ENCODE measurements at regions not wholly inside any gene's neighbourhood (a gene's known extent, or its start where the extent isn't known, plus 50 kb on each side); places are given as distances from the start of the nearest gene placed in this dataset.

GRCh38 chr5:135163964-135164363 lies 129.9 kb upstream of the PITX1 start:
- CTCF ChIA-PET (ENCODE audit: low intra/inter-chr PET ratio, low total read pairs): no interaction called here
- Histone ChIP-seq H2AFZ (ENCODE audit: low read length) (no peak overlapping the region), H3K27ac (ENCODE audit: extremely low read length, insufficient read depth, low read length) (no peak overlapping the region), H3K4me3 (replicated peaks in 1 of 3; ENCODE audit: insufficient read depth in 1 of 3, low read depth in 2 of 3, low read length in 3 of 3) (no peak overlapping the region), H3K27me3 (ENCODE audit: control insufficient read depth in 1 of 2, insufficient read depth in 2 of 2, low read length in 2 of 2) (no peaks in the 10 kb centered on the region), H3K4me1 (ENCODE audit: insufficient read depth, low read length) (peaks cover 21% of the 10 kb centered on the region), H3K9ac (ENCODE audit: insufficient read depth, low read depth, low read length) (no peak overlapping the region), H3K4me2 (ENCODE audit: low read depth, low read length) (no peak overlapping the region), H4K20me1 (ENCODE audit: insufficient read depth, low read length) (no peaks in the 10 kb centered on the region), H3K79me2 (ENCODE audit: insufficient read depth, low read length) (no peaks in the 10 kb centered on the region), H3K36me3 (replicated peaks in 1 of 2; ENCODE audit: control insufficient read depth in 1 of 2, insufficient read depth in 2 of 2, low read length in 2 of 2) (no peaks in the 10 kb centered on the region), H3K9me3 (ENCODE audit: low read length) (no peaks in the 10 kb centered on the region)
- BruUV-seq (replicated peaks): no TSS peak
- TF ChIP-seq SSRP1 (CRISPR knock-in tag; IDR thresholded peaks at IDR 0.05) (no peak), MTA1 (CRISPR knock-in tag; IDR thresholded peaks at IDR 0.05; ENCODE audit: borderline replicate concordance) (no peak), LBX2 (CRISPR knock-in tag; IDR thresholded peaks at IDR 0.05; ENCODE audit: borderline replicate concordance) (no peak), ZNF317 (CRISPR knock-in tag; IDR thresholded peaks at IDR 0.05) (no peak), ZNF34 (CRISPR knock-in tag; IDR thresholded peaks at IDR 0.05; ENCODE audit: borderline replicate concordance) (no peak), TCF7 (IDR thresholded peaks at IDR 0.05; ENCODE audit: low read depth) (no peak), KDM5B (CRISPR knock-in tag; IDR thresholded peaks at IDR 0.05; ENCODE audit: borderline replicate concordance) (no peak), CBX2 (IDR thresholded peaks at IDR 0.05; ENCODE audit: low read depth, low read length) (no peak), CBX2 (CRISPR knock-in tag; IDR thresholded peaks at IDR 0.05; ENCODE audit: low read depth) (no peak), MAZ (IDR thresholded peaks at IDR 0.05; ENCODE audit: borderline replicate concordance, low read depth, low read length) (no peak), MAZ (CRISPR knock-in tag; IDR thresholded peaks at IDR 0.05; ENCODE audit: low read depth) (no peak), TCF12 (IDR thresholded peaks at IDR 0.05) (no peak), TCF12 (CRISPR knock-in tag; IDR thresholded peaks at IDR 0.05) (no peak), ZBTB49 (CRISPR knock-in tag; IDR thresholded peaks at IDR 0.05; ENCODE audit: borderline replicate concordance) (no peak), ZBED4 (CRISPR knock-in tag; IDR thresholded peaks at IDR 0.05; ENCODE audit: borderline replicate concordance) (no peak), ZNF124 (CRISPR knock-in tag; IDR thresholded peaks at IDR 0.05) (no peak)
- intact Hi-C loops (cut with micrococcal nuclease; ENCODE audit: unreplicated experiment): no loop called here
- no peak for ATAC-seq
- in situ Hi-C loops (cut with HindIII; ENCODE audit: extremely low pct_ligation_motif_present, low pct_unique_long_range_greater_than_20kb): no loop called here
- WGBS (ENCODE audit: low lambda C conversion rate): 97% methylated on average over 2 of the region's 2 CpGs
- FAIRE-seq: no peak
- DNase-seq (ENCODE audit: low spot score): no peak
- POLR2A ChIA-PET: no interaction called here

All from HepG2 (cell line).